Skin of body (tissue), 1 donor: ENCODE measurements at regions not wholly inside any gene's neighbourhood (a gene's known extent, or its start where the extent isn't known, plus 50 kb on each side); places are given as distances from the start of the nearest gene placed in this dataset.
A peak's percentile ranks its signal among the peaks of the same experiment; 100 is the strongest.

Source experiments
- DNase-seq: peaks from one replicate; lab custom pipeline; 2025; lab: John Stamatoyannopoulos, UW

DNA sequence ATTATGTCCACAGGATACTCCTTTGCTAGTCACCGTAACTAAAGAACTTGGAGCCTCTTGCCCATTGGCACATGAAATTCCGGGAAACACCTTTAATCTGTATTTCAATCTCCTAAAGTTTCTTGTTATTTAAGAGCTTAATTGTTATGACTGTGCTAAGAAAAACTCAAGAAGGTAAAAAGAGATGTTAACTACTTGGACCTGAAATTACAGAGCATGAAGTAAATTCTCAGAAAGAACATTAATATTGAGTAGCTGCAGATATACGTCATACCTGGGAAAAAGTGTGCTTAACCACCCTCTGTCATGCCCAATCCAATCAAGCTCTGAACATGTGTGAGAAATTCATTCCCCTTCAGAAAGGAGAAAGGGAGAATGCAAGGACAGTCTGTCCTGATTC lies 394.9 kb upstream of the PTGER4 start:
- no peak for DNase-seq

DNA sequence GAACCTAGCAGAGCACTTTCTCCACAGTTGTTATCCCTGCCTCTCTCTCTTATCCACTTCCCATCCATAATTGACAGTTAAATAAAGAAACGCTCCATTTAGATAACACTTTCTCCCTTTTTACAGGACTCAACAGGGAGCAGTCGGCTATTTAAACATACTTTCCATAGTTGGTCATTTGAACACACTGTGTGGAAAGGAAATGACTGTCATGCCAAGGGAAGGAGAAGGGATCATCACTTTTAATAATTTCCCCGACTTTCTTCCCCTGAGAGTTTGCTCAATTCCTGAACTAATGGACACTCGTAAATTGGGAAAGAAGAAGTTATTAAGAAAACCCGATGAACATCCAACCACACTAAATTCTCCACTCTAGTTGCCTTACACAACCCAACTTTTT lies 400.8 kb upstream of the PTGER4 start:
- DNase-seq, result no peak

DNA sequence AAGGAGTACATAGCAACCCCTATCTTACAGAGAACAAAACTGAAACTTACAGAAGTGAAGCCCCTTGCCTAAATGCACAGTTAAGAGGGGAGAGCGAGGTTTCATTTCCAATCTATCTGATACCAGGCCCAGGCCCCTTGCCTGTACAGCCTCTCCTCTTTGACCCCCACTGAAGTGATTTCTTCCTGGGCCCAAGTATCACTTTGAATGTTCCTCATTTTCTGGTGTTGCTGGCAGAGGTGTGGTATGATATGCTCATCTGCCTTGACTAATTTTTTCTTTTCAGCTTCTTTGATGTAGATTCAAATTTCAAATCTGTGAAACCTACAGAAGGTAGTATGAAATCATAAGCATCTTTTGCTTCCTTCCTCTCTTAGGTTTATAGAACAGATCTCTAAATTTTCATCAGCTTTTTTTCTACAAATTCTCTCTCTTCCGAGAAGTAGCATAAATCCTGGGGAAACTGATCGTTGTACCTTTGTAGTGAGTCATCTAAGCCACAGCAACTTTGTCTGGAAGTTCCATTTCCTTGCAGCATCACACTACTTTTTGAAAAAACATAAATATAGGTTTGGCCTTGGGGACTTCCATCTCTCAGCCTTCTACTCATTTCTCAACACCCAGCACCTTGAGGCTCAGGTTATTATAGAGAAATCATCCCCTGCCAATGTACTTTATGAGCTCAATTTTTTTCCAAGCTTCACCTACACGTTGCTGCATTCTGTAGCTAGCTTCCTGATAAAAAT lies 402.4 kb upstream of the PTGER4 start:
- DNase-seq, result no peak

DNA sequence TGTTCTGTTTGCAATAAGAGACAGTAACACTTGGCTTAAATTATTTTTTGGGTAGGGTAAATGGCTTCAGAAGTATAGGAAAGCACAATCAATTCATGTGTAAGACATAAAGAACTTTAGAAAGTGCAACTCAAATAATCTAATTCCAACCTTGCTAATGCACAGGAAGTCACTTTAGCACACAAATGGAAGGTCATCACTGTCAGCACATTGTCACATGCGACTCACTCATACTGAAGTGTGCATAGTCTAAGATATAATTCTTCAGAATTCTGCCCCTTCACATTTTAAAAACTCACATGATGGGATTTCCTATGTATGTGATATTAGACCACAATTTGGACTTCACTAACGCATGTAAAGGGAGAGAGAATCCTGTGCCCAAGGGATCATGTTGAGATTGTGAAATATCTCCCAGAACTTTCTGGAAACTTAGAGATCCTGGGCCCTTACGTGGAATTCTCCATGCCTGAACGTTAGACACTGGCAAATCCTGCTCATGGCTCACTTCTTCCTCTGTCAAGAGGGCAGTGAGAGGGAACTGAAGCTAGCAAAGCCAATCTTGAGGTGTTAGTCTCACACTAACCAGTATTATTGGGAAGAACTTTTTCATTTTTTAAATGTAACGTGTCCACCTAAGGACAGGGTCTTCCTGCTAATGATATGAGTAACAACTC lies 403.2 kb upstream of the PTGER4 start:
- DNase-seq, result no peak

DNA sequence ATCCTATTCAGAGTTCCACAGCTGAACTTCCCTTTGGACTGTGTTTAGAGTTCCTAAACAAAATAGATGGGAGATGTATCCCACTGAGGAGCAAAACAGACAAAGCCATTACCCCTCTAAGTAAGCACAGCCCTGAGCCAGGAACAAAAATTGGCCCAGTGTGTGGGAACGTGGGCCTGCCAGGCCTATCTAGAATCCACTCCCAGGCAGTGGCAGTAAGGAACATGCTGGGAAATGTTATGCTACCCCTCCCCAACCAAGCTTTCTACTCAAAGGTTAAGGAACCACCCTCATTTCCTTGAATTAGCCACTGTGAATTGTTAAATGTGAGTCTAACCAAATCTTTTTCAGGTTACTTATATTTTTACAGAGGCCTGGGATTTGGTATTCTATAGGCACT lies 405.1 kb upstream of the PTGER4 start:
- DNase-seq, result no peak

DNA sequence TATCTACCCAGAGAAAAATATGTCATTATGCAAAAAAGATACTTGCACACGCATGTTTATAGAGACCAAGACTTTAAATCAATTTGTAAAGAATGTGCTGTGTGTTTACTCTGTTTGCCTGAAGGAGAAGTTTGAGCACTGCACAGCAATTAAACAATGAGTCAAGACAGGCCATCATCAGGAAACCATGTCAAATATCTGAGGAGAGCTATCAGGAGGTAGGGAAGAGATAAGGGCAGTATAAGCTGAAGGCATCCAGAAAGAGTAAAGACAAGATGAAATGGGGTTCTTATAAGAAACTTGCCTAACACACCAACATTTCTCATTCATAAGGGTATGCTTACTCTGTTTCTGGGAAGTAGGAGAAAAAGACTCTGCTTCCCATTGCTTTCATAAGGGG lies 405.8 kb upstream of the PTGER4 start:
- DNase-seq, result no peak

DNA sequence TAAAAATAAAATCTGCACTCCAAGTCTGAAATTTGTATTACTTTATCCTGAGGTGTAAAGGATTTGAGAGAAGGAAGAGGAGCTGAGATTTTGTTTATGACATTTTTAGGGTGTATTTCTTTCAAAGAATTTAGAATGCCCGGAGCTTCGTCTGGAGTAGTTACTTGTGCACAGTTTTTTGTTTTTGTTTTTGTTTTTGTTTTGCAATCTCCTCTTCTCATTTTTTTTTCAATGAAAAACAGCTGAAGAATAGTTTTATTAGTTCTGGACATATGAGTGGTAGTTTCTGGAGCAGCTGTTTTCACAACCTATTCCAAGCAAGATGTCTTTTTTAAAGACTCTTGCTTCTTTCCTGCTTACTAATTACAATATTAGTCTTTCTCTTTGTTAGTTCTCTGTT lies 408.2 kb upstream of the PTGER4 start:
- DNase-seq, result no peak

DNA sequence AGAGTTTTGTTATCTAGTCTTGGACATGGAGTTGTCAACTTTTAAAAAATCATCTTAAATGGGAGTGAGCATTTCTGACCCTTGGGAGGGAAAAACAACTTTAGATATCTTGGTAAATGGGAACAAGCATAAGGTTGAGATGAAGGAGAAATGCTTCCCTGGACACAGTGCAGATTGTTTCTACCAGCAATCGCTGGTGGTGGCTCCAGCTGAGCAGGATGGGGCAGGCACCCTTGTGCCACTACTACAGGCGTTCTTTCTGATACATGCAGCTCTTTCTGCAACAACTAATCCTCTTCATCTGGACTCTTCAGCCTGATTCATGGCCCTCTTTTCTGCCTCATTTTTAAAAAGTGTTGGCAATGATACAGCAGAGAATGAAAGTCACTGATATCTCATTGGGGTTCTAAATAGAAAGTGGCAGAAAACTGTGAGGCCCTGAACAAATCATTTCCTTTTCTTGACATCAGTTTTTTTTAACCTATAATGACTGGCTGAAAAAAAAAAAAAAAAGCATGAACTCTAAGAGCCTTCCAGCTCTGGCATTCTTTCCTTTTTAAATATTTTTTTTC lies 409.4 kb upstream of the PTGER4 start:
- no peak for DNase-seq

DNA sequence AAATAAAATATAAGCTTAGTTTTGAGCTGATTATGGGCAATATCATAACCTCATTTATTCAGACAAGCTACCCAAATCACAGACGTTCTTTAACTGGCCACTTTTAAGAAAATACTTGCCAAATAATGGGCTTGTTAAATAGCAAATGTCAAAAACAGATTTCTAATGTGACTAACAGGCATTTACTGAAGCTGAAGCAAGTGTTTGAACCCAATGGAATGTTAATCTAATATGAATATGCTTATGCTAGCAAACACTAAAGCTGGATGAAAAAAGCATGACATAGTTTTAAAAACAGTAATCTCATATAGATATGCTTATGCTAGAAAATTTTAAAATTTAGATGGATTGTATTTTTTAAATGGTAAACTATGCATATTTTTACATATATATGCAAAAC lies 411.6 kb upstream of the PTGER4 start:
- no peak for DNase-seq

DNA sequence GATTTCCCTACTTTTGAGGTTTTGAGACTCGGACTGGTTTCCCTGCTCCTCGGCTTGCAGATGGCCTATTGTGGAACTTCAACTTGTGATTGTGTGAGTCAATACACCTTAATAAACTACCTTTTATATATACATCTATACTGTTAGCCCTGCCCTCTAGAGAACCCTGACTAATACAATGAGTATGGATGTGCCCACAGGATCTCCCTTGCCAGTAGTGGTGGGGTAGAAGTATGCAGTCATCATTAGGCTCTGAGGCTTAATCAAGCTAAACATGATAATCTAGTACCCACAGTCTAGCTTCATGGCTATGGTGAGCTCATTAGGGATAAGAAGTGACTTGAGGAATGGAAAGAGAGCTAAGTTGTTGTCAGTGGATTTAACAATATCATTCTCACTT lies 412.8 kb upstream of the PTGER4 start:
- no peak for DNase-seq

DNA sequence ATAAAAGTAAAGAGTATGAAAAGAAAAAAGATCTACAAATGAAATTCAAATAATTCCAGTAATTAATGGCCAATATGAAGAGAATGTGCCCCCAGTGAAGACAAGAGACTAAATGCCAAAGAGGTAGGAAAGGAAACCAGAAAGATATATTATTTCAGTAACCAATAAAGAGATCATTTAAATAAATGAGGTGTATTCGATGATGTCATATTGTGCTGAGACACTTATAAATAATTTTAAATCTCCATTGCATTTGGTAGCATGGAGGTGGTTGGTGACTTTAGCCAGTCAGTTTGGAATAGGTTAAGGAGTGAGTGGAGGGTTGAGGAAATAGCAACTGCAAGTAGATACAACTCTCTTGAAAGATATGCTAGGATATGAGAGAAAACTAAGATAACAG lies 417.7 kb upstream of the PTGER4 start:
- no peak for DNase-seq

DNA sequence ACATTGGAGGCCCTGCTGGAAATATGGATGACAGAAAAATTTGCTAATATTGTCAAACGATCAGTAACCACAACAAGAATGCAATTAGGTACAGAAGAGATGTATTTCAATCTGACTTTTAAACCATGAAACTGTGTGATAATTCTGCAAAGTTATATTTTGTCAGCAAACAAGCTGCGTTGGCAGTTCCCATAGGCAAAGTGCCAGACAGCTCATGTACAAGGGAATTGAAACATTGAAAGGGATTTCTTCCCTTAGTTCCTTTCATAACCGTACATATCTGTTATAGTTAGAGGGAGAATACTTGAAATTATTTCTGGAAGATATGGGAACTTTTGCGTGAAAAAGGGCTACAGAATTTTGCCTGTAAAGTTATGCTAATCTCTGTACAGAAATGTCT lies 419.4 kb upstream of the PTGER4 start:
- DNase-seq, result peak; percentile 6

DNA sequence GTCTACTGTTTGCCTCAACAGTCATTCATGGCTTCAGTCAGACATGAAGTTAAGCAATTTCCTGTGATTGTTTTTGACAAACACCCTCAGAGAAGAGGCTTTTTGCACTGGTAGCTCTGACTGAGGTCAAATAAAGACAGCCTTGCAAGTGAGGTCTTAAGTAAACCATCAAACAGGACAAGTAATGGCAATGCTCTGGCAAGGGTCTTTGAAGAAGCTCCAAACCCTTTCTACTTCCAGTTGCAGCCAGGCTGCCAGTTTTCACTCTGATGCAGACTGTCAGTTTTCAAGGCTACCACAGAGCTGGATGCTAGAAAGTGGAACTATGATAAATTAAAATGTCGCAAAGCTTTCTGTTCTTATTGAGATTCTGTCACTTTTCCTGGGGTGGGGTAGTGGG lies 421.5 kb upstream of the PTGER4 start:
- no peak for DNase-seq

DNA sequence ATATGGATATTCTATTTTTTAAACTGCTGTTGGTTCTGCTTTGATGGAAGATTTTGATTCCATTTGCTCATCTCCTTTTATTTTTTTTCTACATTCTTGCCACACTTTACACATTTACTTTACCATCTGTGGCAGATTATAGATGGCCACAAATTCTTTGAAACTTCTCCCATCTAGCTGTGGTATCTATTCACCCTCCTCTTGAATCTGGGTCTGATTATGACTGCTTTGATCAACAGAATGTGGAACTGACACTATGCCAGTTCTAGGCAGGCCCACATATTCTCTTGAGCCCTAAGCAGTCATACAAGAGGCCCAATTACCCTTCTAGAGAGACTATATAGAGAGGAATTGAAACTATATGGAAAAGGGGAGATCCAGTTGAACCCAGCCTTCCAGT lies 439.0 kb upstream of the PTGER4 start:
- no peak for DNase-seq

DNA sequence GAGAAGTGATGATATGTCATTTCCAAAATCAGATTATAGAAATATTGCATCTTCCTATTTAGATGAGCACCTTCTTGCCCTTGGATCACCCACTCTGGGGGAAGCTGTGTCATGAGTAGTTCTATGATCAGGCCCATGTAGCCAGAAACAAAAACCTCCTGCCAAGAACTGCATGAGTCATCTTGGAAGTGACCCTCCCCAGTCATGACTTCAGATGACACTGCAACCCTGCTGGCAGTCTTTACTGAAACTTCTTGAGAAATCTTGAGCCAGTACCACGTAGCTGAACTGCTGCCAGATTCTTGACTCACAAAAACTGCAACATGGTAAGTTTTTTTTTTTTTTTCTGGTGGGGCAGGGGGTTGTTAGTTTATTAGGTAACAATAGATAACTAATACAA lies 439.6 kb upstream of the PTGER4 start:
- no peak for DNase-seq

DNA sequence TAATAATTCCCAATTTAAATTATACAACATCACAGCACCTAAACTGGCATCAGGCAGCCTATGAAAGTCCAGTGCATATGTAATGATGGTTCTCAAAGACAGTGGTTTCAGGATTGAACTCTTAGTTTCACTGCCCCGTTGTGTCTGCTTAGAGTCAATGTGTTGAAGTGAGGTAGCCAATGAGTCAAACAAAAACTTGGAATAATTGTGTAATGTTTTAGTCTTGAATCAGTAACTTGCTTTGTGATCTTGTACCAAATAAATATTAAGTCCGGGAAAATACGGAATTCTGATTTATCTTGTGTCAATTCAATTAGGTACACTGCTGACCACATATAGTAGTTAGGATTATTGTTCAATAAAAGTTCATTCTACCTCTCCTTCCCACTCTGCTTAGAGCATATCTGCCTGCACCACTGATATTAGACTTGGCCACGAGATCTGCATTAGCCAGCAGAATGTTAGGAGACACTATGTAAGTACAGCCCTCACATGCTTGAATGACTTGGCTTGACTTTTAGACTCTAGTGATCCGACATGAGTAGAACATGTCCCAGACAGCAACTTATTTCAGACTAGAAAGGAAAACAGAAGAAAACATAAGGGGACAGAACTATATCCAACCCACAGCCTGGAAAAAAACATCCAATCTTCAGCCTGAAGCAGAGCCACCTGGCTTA lies 441.5 kb upstream of the PTGER4 start:
- no peak for DNase-seq

DNA sequence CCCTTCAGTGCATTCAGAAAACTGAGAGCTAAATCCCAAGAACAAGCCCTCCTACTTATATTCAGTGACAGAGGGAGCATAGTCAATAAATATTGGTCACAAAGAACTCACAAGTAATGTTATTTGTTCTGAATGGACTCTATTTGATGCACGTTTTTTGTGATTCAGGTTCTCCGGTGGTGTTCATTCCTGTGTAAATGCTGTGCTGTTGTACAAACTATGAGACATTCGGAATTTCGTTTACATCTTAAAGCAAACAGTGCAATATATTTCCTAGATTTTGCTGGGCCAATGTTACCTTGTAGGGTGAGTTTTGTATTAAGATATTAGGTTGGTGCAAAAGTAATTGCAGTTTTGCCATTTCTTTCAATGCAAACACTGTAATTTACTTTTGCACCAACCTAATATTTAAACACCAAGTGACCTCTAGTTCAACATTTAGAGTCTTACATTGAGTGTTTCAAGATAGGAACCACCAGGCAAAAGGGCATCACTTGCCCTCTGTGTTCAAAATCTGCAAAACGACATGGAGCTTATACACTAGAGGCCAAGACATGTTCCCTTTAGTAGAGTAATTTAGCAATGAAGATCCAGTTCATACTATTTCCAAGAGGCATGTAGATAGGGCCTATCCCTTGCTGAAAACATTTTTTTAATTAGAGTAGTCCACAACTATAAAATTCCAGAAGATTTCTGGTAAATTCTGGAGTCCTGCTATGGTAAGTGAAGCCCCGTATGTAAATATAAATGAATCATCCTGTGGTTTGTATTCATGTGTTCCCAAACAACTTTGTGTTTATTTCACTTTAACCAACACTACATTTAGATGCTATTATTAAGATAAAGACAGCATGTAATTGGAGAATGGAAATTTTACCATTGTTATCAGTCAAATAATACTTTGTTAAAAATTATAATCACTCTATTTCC lies 444.0 kb upstream of the PTGER4 start:
- no peak for DNase-seq

DNA sequence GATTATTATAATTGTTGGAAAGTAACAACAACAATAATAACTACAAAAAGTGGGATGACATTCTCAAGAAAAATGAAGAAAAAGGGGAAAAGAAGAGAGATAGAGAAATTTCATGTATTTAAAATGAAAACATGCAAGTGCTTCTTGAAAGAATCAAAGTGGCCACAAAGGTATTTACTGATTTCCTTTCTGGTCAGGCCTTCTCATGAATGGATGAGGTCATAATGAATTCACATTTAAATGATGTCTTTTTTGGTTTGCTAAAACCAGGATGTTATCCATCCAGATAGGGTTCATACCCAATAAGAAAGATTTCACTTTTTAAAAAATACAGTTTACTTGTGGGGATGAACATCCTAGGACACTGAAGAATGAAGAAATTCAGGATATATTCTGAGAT lies 446.4 kb upstream of the PTGER4 start:
- no peak for DNase-seq

DNA sequence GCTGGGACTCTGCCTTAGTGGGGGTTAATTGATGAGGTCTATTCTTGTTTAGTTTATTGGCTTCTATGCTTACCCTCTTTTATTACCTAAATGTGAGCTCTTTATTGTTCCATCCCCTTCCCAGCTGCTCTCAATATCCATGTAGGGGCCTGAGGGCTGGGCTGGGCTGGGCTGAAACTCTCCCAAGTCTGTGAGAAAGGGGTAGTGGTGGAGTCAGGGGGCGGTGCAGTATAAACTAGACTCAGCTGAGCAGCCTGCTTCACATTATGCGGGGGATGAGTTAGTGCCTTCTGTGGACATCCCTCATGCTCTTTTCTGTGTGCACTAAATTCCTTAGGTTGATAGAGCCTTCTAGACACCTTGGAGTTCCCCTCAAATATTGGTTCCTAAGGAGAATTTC lies 451.8 kb upstream of the PTGER4 start:
- DNase-seq, result no peak

DNA sequence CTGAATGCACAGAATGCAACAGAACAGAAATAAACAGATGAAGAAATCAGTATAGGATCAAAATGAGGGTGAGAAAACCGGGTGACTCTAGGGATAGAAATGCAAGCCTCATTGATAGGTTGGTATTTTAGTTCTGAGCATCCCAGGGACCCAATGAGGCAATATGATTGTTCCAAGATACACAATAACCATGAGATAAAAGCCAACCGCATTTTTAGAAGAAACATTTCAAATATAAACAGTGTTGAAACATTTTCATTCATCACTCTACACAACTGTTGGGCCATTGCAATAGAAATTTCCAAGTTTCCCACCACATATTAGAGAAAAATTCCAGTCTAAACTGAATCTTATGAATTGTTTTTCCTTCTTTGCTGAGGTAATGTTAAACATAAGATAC lies 452.3 kb upstream of the PTGER4 start:
- no peak for DNase-seq

DNA sequence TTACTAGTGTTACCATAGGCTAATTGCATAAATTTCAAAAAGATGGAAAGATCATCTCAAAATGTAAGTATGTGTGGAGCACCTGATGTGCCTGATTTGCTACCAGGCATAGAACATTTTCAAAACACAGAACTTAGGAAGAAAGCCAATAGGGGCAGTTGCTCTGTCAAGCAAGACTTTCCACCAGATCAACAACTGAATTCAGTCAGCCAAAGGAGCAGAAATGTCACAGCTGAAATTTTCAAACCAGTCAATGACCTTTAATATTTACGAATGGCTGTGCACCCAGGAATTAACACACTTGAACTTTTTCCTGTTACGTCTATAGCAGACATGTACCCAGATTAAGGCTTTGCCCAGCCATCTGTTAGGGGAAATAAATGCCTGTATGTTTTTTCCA lies 452.8 kb upstream of the PTGER4 start:
- no peak for DNase-seq
